Glutamatergic neuron (in vitro differentiated cells): ENCODE measurements at regions not wholly inside any gene's neighbourhood (a gene's known extent, or its start where the extent isn't known, plus 50 kb on each side); places are given as distances from the start of the nearest gene placed in this dataset.

ENCODE experiments used
- DNase-seq: peaks from one replicate; pipeline ENCODE4 v3.0.0; 2022
- H3K27ac Mint-ChIP-seq: one replicate; pipeline ENCODE4 v1.8.0; 2020; ENCODE audit warnings: mild to moderate bottlenecking, mixed read lengths, inconsistent platforms; ENCODE audit not compliant: unreplicated experiment
- H3K27me3 Mint-ChIP-seq: one replicate; pipeline ENCODE4 v1.8.0; 2020; ENCODE audit warnings: mild to moderate bottlenecking, moderate library complexity, mixed read lengths, inconsistent platforms; ENCODE audit not compliant: unreplicated experiment
- H3K36me3 Mint-ChIP-seq: one replicate; pipeline ENCODE4 v1.8.0; 2020; ENCODE audit warnings: mild to moderate bottlenecking, mixed read lengths, inconsistent platforms; ENCODE audit not compliant: unreplicated experiment
- H3K4me1 Mint-ChIP-seq: one replicate; pipeline ENCODE4 v1.8.0; 2020; ENCODE audit warnings: mild to moderate bottlenecking, low read depth, mixed read lengths, inconsistent platforms; ENCODE audit not compliant: unreplicated experiment
- H3K4me3 Mint-ChIP-seq: one replicate; pipeline ENCODE4 v1.8.0; 2020; ENCODE audit warnings: mild to moderate bottlenecking, mixed read lengths, inconsistent platforms; ENCODE audit not compliant: unreplicated experiment
- H3K9me3 Mint-ChIP-seq: one replicate; pipeline ENCODE4 v1.8.0; 2020; ENCODE audit warnings: mild to moderate bottlenecking, moderate library complexity, mixed read lengths, inconsistent platforms; ENCODE audit not compliant: unreplicated experiment
- CTCF ChIP-seq: fragments of 200-600 bp; sonication (generic); IDR thresholded peaks from one replicate; pipeline ENCODE4 v1.5.0; 2021; ENCODE audit not compliant: partially characterized antibody, unreplicated experiment

GRCh38 chr6:4561078-4561435 lies 215.1 kb upstream of the CDYL start:
- TF ChIP-seq CTCF, result no peak
- Mint-ChIP-seq H3K4me1 (peaks cover 12% of the 10 kb centered on the region), H3K27ac (no peak overlapping the region), H3K27me3 (peaks cover 5% of the 10 kb centered on the region), H3K4me3 (no peak overlapping the region), H3K9me3 (peaks cover 4% of the 10 kb centered on the region), H3K36me3 (peaks cover 5% of the 10 kb centered on the region)
- no peak for DNase-seq

- peaks cover 12% of the 10 kb centered on the region for H3K4me1 Mint-ChIP-seq
- H3K36me3 Mint-ChIP-seq, result peaks cover 5% of the 10 kb centered on the region
- no peak for DNase-seq
- no peak for TF ChIP-seq CTCF
- peaks cover 3% of the 10 kb centered on the region for H3K27me3 Mint-ChIP-seq
- H3K27ac Mint-ChIP-seq, result no peak overlapping the region
- peaks cover 2% of the 10 kb centered on the region for H3K9me3 Mint-ChIP-seq
- H3K4me3 Mint-ChIP-seq, result no peak overlapping the region
These were observed 215.8 kb upstream of the CDYL start for GRCh38 chr6:4560221-4561077.

GRCh38 chr6:4559281-4559875 lies 216.8 kb upstream of the CDYL start:
- peaks cover 3% of the 10 kb centered on the region for H3K27me3 Mint-ChIP-seq
- H3K4me3 Mint-ChIP-seq, result no peak overlapping the region
- no peak for DNase-seq
- H3K27ac Mint-ChIP-seq, result no peak overlapping the region
- no peak for TF ChIP-seq CTCF
- peaks cover 5% of the 10 kb centered on the region for H3K36me3 Mint-ChIP-seq
- H3K9me3 Mint-ChIP-seq, result peaks cover 2% of the 10 kb centered on the region
- H3K4me1 Mint-ChIP-seq, result peaks cover 10% of the 10 kb centered on the region

GRCh38 chr6:4554645-4555044 lies 221.6 kb upstream of the CDYL start:
- Mint-ChIP-seq H3K27me3 (peaks cover 5% of the 10 kb centered on the region), H3K27ac (no peak overlapping the region), H3K4me3 (no peak overlapping the region), H3K9me3 (peaks cover 2% of the 10 kb centered on the region), H3K4me1 (no peaks in the 10 kb centered on the region), H3K36me3 (peaks cover 9% of the 10 kb centered on the region)
- no peak for TF ChIP-seq CTCF
- DNase-seq, result no peak

GRCh38 chr6:4553387-4553786 lies 222.8 kb upstream of the CDYL start:
- H3K4me3 Mint-ChIP-seq, result no peak overlapping the region
- peaks cover 5% of the 10 kb centered on the region for H3K27me3 Mint-ChIP-seq
- no peaks in the 10 kb centered on the region for H3K4me1 Mint-ChIP-seq
- H3K36me3 Mint-ChIP-seq, result peaks cover 9% of the 10 kb centered on the region
- no peak overlapping the region for H3K27ac Mint-ChIP-seq
- DNase-seq, result no peak
- peaks cover 2% of the 10 kb centered on the region for H3K9me3 Mint-ChIP-seq
- TF ChIP-seq CTCF, result no peak
